ENCODE measurements at regions not wholly inside any gene's neighbourhood (a gene's known extent, or its start where the extent isn't known, plus 50 kb on each side); places are given as distances from the start of the nearest gene placed in this dataset.

- TF ChIP-seq, protein P1, sequence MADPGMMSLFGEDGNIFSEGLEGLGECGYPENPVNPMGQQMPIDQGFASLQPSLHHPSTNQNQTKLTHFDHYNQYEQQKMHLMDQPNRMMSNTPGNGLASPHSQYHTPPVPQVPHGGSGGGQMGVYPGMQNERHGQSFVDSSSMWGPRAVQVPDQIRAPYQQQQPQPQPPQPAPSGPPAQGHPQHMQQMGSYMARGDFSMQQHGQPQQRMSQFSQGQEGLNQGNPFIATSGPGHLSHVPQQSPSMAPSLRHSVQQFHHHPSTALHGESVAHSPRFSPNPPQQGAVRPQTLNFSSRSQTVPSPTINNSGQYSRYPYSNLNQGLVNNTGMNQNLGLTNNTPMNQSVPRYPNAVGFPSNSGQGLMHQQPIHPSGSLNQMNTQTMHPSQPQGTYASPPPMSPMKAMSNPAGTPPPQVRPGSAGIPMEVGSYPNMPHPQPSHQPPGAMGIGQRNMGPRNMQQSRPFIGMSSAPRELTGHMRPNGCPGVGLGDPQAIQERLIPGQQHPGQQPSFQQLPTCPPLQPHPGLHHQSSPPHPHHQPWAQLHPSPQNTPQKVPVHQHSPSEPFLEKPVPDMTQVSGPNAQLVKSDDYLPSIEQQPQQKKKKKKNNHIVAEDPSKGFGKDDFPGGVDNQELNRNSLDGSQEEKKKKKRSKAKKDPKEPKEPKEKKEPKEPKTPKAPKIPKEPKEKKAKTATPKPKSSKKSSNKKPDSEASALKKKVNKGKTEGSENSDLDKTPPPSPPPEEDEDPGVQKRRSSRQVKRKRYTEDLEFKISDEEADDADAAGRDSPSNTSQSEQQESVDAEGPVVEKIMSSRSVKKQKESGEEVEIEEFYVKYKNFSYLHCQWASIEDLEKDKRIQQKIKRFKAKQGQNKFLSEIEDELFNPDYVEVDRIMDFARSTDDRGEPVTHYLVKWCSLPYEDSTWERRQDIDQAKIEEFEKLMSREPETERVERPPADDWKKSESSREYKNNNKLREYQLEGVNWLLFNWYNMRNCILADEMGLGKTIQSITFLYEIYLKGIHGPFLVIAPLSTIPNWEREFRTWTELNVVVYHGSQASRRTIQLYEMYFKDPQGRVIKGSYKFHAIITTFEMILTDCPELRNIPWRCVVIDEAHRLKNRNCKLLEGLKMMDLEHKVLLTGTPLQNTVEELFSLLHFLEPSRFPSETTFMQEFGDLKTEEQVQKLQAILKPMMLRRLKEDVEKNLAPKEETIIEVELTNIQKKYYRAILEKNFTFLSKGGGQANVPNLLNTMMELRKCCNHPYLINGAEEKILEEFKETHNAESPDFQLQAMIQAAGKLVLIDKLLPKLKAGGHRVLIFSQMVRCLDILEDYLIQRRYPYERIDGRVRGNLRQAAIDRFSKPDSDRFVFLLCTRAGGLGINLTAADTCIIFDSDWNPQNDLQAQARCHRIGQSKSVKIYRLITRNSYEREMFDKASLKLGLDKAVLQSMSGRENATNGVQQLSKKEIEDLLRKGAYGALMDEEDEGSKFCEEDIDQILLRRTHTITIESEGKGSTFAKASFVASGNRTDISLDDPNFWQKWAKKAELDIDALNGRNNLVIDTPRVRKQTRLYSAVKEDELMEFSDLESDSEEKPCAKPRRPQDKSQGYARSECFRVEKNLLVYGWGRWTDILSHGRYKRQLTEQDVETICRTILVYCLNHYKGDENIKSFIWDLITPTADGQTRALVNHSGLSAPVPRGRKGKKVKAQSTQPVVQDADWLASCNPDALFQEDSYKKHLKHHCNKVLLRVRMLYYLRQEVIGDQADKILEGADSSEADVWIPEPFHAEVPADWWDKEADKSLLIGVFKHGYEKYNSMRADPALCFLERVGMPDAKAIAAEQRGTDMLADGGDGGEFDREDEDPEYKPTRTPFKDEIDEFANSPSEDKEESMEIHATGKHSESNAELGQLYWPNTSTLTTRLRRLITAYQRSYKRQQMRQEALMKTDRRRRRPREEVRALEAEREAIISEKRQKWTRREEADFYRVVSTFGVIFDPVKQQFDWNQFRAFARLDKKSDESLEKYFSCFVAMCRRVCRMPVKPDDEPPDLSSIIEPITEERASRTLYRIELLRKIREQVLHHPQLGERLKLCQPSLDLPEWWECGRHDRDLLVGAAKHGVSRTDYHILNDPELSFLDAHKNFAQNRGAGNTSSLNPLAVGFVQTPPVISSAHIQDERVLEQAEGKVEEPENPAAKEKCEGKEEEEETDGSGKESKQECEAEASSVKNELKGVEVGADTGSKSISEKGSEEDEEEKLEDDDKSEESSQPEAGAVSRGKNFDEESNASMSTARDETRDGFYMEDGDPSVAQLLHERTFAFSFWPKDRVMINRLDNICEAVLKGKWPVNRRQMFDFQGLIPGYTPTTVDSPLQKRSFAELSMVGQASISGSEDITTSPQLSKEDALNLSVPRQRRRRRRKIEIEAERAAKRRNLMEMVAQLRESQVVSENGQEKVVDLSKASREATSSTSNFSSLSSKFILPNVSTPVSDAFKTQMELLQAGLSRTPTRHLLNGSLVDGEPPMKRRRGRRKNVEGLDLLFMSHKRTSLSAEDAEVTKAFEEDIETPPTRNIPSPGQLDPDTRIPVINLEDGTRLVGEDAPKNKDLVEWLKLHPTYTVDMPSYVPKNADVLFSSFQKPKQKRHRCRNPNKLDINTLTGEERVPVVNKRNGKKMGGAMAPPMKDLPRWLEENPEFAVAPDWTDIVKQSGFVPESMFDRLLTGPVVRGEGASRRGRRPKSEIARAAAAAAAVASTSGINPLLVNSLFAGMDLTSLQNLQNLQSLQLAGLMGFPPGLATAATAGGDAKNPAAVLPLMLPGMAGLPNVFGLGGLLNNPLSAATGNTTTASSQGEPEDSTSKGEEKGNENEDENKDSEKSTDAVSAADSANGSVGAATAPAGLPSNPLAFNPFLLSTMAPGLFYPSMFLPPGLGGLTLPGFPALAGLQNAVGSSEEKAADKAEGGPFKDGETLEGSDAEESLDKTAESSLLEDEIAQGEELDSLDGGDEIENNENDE (IDR thresholded peaks at IDR 0.05; ENCODE audit: insufficient replicate concordance, low read length), result no peak
- TF ChIP-seq NANOG (IDR thresholded peaks at IDR 0.05; ENCODE audit: insufficient read depth, low read depth, low read length, poor library complexity, severe bottlenecking) (no peak), HDAC2 (IDR thresholded peaks at IDR 0.05; ENCODE audit: borderline replicate concordance in 1 of 2, low read depth in 2 of 2, low read length in 2 of 2) (no peak), BACH1 (IDR thresholded peaks at IDR 0.05; ENCODE audit: low read length) (no peak), TAF7 (optimal IDR thresholded peaks at IDR 0.05; ENCODE audit: borderline replicate concordance, low read depth, low read length) (no peak), RFX5 (IDR thresholded peaks at IDR 0.05; ENCODE audit: borderline replicate concordance, low read depth, low read length) (no peak)
These were observed 721.2 kb upstream of the SOX9 start (continued) for GRCh38 chr17:71399649-71400048.
